SJSA1 (cell line): ENCODE measurements at regions not wholly inside any gene's neighbourhood (a gene's known extent, or its start where the extent isn't known, plus 50 kb on each side); places are given as distances from the start of the nearest gene placed in this dataset.

Source experiments
- DNase-seq, 2 experiments: peaks; one replicate each; pipeline ENCODE4 v3.0.0-alpha.2; 2015 to 2020; ENCODE audit warnings: low spot score in 2 of 2, low read depth in 1 of 2
- H3K27ac ChIP-seq: fragments of 250-450 bp; sonication (Bioruptor Pico); 2 replicates; pipeline ENCODE4 v1.5.1; 2020; ENCODE audit warnings: mild to moderate bottlenecking, moderate library complexity
- H3K27me3 ChIP-seq: fragments of 250-450 bp; sonication (Bioruptor Pico); replicated peaks from 2 replicates; pipeline ENCODE4 v1.5.1; 2020; ENCODE audit warnings: mild to moderate bottlenecking, moderate library complexity
- H3K36me3 ChIP-seq: fragments of 250-450 bp; sonication (Bioruptor Pico); 2 replicates; pipeline ENCODE4 v1.5.1; 2020; ENCODE audit warnings: mild to moderate bottlenecking
- H3K4me1 ChIP-seq: fragments of 250-450 bp; sonication (Bioruptor Pico); replicated peaks from 2 replicates; pipeline ENCODE4 v1.6.1; 2021; ENCODE audit warnings: mild to moderate bottlenecking
- H3K4me3 ChIP-seq: fragments of 250-450 bp; sonication (Bioruptor Pico); 2 replicates; pipeline ENCODE4 v1.5.1; 2020; ENCODE audit warnings: mild to moderate bottlenecking
- H3K9me3 ChIP-seq: fragments of 250-450 bp; sonication (Bioruptor Pico); replicated peaks from 2 replicates; pipeline ENCODE4 v1.5.1; 2020; ENCODE audit warnings: mild to moderate bottlenecking

GRCh38 chr11:92504004-92504403 lies 279.4 kb downstream of the FAT3 start:
- Histone ChIP-seq H3K4me3 (no peak overlapping the region), H3K27ac (no peak overlapping the region), H3K27me3 (no peaks in the 10 kb centered on the region), H3K9me3 (no peaks in the 10 kb centered on the region), H3K36me3 (no peaks in the 10 kb centered on the region), H3K4me1 (no peaks in the 10 kb centered on the region)
- no peak for DNase-seq

GRCh38 chr11:92504534-92504933 lies 279.9 kb downstream of the FAT3 start:
- Histone ChIP-seq H3K36me3 (no peaks in the 10 kb centered on the region), H3K9me3 (no peaks in the 10 kb centered on the region), H3K27ac (no peak overlapping the region), H3K27me3 (no peaks in the 10 kb centered on the region), H3K4me3 (no peak overlapping the region), H3K4me1 (no peaks in the 10 kb centered on the region)
- DNase-seq: no peak

- no peak for DNase-seq
- no peak overlapping the region for H3K27ac ChIP-seq
- no peaks in the 10 kb centered on the region for H3K9me3 ChIP-seq
- no peak overlapping the region for H3K4me3 ChIP-seq
- H3K4me1 ChIP-seq: no peaks in the 10 kb centered on the region
- H3K27me3 ChIP-seq: no peaks in the 10 kb centered on the region
- H3K36me3 ChIP-seq: no peaks in the 10 kb centered on the region
Observed at GRCh38 chr11:92505689-92506088, 281.1 kb downstream of the FAT3 start.

GRCh38 chr11:92506809-92507336 lies 282.3 kb downstream of the FAT3 start:
- no peaks in the 10 kb centered on the region for H3K4me1 ChIP-seq
- no peaks in the 10 kb centered on the region for H3K36me3 ChIP-seq
- DNase-seq: no peak
- no peak overlapping the region for H3K4me3 ChIP-seq
- no peak overlapping the region for H3K27ac ChIP-seq
- no peaks in the 10 kb centered on the region for H3K9me3 ChIP-seq
- no peaks in the 10 kb centered on the region for H3K27me3 ChIP-seq

- Histone ChIP-seq H3K4me3 (no peak overlapping the region), H3K27ac (no peak overlapping the region), H3K36me3 (no peaks in the 10 kb centered on the region), H3K9me3 (no peaks in the 10 kb centered on the region), H3K27me3 (no peaks in the 10 kb centered on the region), H3K4me1 (no peaks in the 10 kb centered on the region)
- DNase-seq: no peak
Observed at GRCh38 chr11:92510591-92510990, 286.0 kb downstream of the FAT3 start.

GRCh38 chr11:92511522-92512203 lies 287.0 kb downstream of the FAT3 start:
- Histone ChIP-seq H3K36me3 (no peaks in the 10 kb centered on the region), H3K27ac (no peak overlapping the region), H3K27me3 (no peaks in the 10 kb centered on the region), H3K9me3 (no peaks in the 10 kb centered on the region), H3K4me3 (no peak overlapping the region), H3K4me1 (no peaks in the 10 kb centered on the region)
- DNase-seq: no peak

- Histone ChIP-seq H3K27me3 (no peaks in the 10 kb centered on the region), H3K4me1 (no peaks in the 10 kb centered on the region), H3K4me3 (no peak overlapping the region), H3K27ac (no peak overlapping the region), H3K9me3 (no peaks in the 10 kb centered on the region), H3K36me3 (no peaks in the 10 kb centered on the region)
- no peak for DNase-seq
Observed at GRCh38 chr11:92512204-92512569, 287.6 kb downstream of the FAT3 start.

GRCh38 chr11:92523611-92524010 lies 299.0 kb downstream of the FAT3 start:
- no peaks in the 10 kb centered on the region for H3K4me1 ChIP-seq
- no peak overlapping the region for H3K27ac ChIP-seq
- no peaks in the 10 kb centered on the region for H3K27me3 ChIP-seq
- DNase-seq: no peak
- H3K4me3 ChIP-seq: no peak overlapping the region
- H3K9me3 ChIP-seq: no peaks in the 10 kb centered on the region
- H3K36me3 ChIP-seq: no peaks in the 10 kb centered on the region

GRCh38 chr11:92524542-92524941 lies 299.9 kb downstream of the FAT3 start:
- Histone ChIP-seq H3K27me3 (no peaks in the 10 kb centered on the region), H3K4me1 (no peaks in the 10 kb centered on the region), H3K27ac (no peak overlapping the region), H3K9me3 (no peaks in the 10 kb centered on the region), H3K4me3 (no peak overlapping the region), H3K36me3 (no peaks in the 10 kb centered on the region)
- DNase-seq: no peak

GRCh38 chr11:92527467-92527866 lies 302.8 kb downstream of the FAT3 start:
- no peaks in the 10 kb centered on the region for H3K36me3 ChIP-seq
- DNase-seq: no peak
- no peaks in the 10 kb centered on the region for H3K9me3 ChIP-seq
- no peak overlapping the region for H3K4me3 ChIP-seq
- H3K4me1 ChIP-seq: no peaks in the 10 kb centered on the region
- no peak overlapping the region for H3K27ac ChIP-seq
- H3K27me3 ChIP-seq: no peaks in the 10 kb centered on the region

- Histone ChIP-seq H3K27ac (no peak overlapping the region), H3K36me3 (no peaks in the 10 kb centered on the region), H3K27me3 (no peaks in the 10 kb centered on the region), H3K4me3 (no peak overlapping the region), H3K9me3 (no peaks in the 10 kb centered on the region), H3K4me1 (no peaks in the 10 kb centered on the region)
- no peak for DNase-seq
Observed at GRCh38 chr11:92528001-92528400, 303.4 kb downstream of the FAT3 start.

- no peaks in the 10 kb centered on the region for H3K36me3 ChIP-seq
- no peak overlapping the region for H3K4me3 ChIP-seq
- H3K27me3 ChIP-seq: no peaks in the 10 kb centered on the region
- H3K4me1 ChIP-seq: no peaks in the 10 kb centered on the region
- H3K9me3 ChIP-seq: no peaks in the 10 kb centered on the region
- DNase-seq: no peak
- H3K27ac ChIP-seq: no peak overlapping the region
Observed at GRCh38 chr11:92531065-92531739, 306.6 kb downstream of the FAT3 start.

GRCh38 chr11:92533657-92534335 lies 309.2 kb downstream of the FAT3 start:
- H3K4me3 ChIP-seq: no peak overlapping the region
- DNase-seq: no peak
- H3K4me1 ChIP-seq: no peaks in the 10 kb centered on the region
- H3K27ac ChIP-seq: no peak overlapping the region
- no peaks in the 10 kb centered on the region for H3K36me3 ChIP-seq
- no peaks in the 10 kb centered on the region for H3K27me3 ChIP-seq
- no peaks in the 10 kb centered on the region for H3K9me3 ChIP-seq

- no peaks in the 10 kb centered on the region for H3K9me3 ChIP-seq
- H3K4me3 ChIP-seq: no peak overlapping the region
- no peaks in the 10 kb centered on the region for H3K4me1 ChIP-seq
- no peaks in the 10 kb centered on the region for H3K36me3 ChIP-seq
- H3K27ac ChIP-seq: no peak overlapping the region
- H3K27me3 ChIP-seq: no peaks in the 10 kb centered on the region
- no peak for DNase-seq
Observed at GRCh38 chr11:92536883-92537282, 312.3 kb downstream of the FAT3 start.
